ENCODE measurements at regions not wholly inside any gene's neighbourhood (a gene's known extent, or its start where the extent isn't known, plus 50 kb on each side); places are given as distances from the start of the nearest gene placed in this dataset.

GRCh38 chr20:24815196-24815815, 133.8 kb upstream of the CST7 start:
- no peak for DNase-seq (ENCODE audit: insufficient read length, low spot score)
- FAIRE-seq, result no peak

GRCh38 chr20:24815931-24816330, 133.1 kb upstream of the CST7 start:
- no peak for TF ChIP-seq CTCF (IDR thresholded peaks at IDR 0.05; ENCODE audit: insufficient read depth, missing control alignments)
- no peak for FAIRE-seq

More at GRCh38 chr20:24815196-24815815, 133.8 kb upstream of the CST7 start:
- TF ChIP-seq CTCF (IDR thresholded peaks at IDR 0.05; ENCODE audit: insufficient read depth, missing control alignments), result no peak

GRCh38 chr20:24816431-24816830, 132.6 kb upstream of the CST7 start:
- no peak for FAIRE-seq
- no peak for DNase-seq (ENCODE audit: insufficient read length, low spot score)
- TF ChIP-seq CTCF (IDR thresholded peaks at IDR 0.05; ENCODE audit: insufficient read depth, missing control alignments), result no peak

More at GRCh38 chr20:24815931-24816330, 133.1 kb upstream of the CST7 start:
- no peak for DNase-seq (ENCODE audit: insufficient read length, low spot score)

GRCh38 chr20:24816907-24817306, 132.2 kb upstream of the CST7 start:
- no peak for DNase-seq (ENCODE audit: insufficient read length, low spot score)
- no peak for TF ChIP-seq CTCF (IDR thresholded peaks at IDR 0.05; ENCODE audit: insufficient read depth, missing control alignments)
- no peak for FAIRE-seq

- TF ChIP-seq CTCF (IDR thresholded peaks at IDR 0.05; ENCODE audit: insufficient read depth, missing control alignments), result no peak
- DNase-seq (ENCODE audit: insufficient read length, low spot score) (no peak), FAIRE-seq (no peak)
These were observed 131.7 kb upstream of the CST7 start for GRCh38 chr20:24817351-24817750.

GRCh38 chr20:24818056-24818455, 131.0 kb upstream of the CST7 start:
- no peak for FAIRE-seq
- DNase-seq (ENCODE audit: insufficient read length, low spot score), result no peak
- no peak for TF ChIP-seq CTCF (IDR thresholded peaks at IDR 0.05; ENCODE audit: insufficient read depth, missing control alignments)

GRCh38 chr20:24819331-24819965, 129.6 kb upstream of the CST7 start:
- DNase-seq (ENCODE audit: insufficient read length, low spot score) (no peak), FAIRE-seq (no peak)
- TF ChIP-seq CTCF (IDR thresholded peaks at IDR 0.05; ENCODE audit: insufficient read depth, missing control alignments), result no peak

Data from D721Med (cell line).